NOMO-1 (cell line): ENCODE measurements at regions not wholly inside any gene's neighbourhood (a gene's known extent, or its start where the extent isn't known, plus 50 kb on each side); places are given as distances from the start of the nearest gene placed in this dataset.

Experiments
- DNase-seq, 2 experiments: peaks; one replicate each; lab custom pipeline; 2025; ENCODE audit not compliant: unreplicated experiment in 2 of 2; lab: John Stamatoyannopoulos, UW

DNA sequence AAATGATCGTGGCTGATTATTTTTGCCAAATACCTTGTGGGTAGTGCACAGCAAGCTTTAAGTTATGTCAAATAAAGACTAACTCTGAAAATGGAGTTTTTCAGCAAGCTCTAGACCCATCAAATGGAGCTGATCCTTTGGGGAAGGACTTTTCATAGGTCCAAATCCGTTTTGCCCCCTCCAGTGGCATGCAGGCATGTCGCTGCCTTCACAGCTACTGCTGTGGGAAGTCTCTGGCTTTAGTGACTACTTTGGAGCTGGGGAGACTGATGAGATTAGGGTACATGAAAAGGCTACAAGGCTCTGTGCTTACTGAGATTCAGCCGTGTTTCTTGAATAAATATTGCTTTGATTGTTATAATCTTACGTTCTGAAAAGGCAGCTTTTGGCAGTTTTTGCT is 106.6 kb upstream of the HS3ST1 start:
- DNase-seq: no peak

DNA sequence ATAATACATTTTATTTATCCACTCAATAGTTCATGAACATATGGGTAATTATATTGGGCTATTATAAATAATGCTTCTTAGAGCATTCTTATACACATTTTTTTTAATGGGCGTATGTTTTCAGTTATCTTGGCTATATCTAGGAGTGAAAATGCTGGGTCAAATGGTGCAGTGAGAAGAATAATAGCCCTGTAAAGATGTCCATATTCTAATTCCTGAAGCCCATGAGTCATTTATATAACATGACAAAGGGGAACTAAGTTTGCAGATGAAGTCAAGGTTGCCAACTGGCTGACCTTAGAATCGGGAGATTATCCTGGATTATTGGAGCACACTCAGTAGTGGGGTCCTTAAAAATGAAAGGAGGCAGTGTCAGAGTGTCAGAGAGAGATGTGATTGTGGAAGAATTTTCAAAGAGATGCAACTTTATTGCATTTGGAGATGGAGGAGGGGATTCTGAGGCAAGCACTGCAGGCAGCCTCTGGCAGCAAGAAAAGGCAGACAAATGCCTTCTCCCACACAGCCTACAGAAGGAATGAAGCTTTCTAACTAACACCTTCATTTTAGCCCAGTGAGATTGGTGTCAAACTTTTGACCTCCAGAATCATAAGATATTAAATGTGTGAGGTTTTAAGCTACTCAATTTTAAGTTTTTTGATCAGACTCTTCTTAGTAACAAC is 106.1 kb upstream of the HS3ST1 start:
- no peak for DNase-seq

DNA sequence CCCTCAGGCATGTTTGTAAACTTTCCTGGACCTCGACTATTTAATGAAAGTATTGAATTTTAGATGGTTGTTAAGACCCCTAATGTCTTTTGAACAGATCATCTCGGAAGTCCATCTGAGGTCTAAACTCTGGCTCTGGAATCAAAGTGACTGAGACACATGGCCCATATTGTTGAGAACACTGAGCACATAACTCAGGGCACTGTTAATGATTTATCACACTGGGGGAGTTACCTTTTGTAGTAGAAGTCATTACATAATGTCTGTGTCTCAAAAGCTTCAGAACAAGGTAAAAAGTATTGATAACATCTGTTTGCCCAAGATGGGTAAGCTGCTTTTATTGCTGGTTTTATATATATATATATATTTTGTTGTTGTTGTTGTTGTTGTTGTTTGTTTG is 103.4 kb upstream of the HS3ST1 start:
- no peak for DNase-seq

DNA sequence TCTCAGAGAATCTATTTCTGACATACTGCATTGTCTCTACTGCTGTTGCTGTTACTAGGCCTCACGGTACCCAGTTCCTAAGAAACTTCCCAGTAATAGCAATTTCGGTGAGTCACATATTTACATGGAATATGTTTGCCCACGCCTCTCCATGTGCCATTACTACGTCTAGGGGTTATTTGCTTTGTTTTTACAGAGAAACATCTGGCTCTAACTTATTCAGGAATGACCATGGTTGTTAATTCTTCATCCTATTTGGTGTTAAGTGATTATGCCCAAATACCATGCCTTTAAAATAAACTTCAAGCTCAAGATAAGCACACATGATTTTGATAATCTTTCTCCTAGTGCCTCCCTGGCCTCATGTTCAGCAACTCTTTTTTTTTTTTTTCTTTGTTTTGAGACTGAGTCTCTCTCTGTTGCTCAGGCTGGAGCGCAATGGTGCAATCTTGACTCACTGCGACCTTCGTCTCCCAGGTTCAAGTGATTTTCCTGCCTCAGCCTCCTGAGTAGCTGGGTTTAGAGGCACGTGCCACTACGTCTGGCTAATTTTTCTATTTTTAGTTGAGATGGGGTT is 101.0 kb upstream of the HS3ST1 start:
- no peak for DNase-seq

DNA sequence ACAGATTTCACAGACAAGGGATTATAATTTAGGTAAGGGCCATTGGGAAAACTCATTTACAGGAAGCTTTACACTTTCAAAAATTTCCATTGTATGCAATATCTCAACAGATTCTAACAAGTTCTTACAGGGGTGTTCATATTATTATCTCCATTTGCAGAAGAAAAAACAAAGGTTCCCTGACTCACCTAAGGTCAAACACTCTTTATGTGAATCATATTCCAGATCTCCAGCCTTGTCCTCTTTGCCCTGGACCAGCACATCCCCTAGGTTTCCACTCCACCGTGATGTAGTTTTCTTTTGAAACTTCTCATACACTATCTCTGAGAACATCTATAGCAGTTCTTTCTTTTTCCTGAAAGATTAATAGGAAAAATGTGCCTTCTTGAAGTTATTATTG is 96.4 kb upstream of the HS3ST1 start:
- DNase-seq: no peak

DNA sequence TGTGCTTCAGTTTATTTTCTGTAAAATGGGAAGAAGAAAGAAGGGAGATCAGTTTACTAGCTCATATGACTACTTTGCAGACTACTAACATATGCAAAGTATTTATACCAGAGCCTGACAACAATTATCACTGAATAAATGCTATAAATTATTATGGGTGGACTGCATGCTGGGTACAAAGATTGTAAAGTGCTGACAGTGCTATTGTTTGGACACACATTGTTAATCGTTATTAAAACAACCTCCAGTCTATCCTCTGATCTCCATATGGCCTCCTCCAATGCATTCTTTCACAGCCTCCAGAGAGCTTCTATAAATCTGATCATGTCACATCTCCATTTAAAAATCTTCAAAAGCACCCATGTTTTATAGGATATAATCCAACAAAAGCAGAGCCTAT is 90.1 kb upstream of the HS3ST1 start:
- DNase-seq: no peak

DNA sequence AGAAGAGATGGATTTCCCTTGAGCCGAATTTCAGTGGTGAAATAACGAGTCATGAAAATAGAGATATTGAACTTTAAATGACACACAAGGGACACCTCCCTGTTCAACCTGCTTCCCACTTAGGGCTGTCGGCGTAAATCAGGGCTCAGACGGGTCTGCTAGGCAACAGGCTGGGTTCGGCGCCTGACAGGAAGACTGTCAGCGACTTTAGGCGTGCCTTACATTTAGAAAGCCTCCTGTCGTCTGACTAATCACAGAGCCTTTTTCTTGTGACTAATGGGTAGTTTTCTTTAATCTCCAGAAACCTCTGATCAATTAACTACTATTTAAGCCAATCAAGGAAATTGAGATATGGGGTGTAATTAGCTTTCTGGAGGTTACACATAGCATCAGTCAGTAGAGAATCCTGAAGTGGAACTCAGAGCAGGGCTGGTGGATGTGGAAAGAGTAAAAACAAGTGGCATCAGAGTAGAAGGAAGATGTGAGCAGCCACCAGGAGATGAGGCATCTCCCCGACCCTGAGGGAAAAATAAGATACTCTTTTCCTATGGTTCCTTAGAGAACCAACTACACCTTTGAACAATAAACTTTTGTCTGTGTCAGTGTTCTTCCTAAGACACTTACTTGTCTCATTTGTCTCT is 86.2 kb upstream of the HS3ST1 start:
- no peak for DNase-seq

DNA sequence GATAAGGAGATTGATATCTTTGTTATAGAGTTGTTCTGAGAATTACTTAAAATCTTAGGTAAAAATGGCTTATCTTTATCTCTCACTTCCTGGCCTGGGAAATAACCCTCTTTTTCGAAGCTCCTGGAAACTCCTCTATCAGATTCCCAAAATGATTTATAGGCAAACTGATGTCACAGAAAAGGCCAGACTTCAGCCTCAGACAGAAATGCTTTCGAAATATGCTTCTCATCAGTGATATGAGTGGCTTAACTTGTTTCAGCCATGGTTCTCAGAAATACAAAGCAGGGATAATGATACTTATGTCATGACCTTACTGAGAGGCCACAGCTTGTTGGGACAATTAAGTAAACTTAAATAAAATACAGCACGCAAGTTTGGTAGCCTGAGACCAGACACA is 85.3 kb upstream of the HS3ST1 start:
- DNase-seq: no peak

DNA sequence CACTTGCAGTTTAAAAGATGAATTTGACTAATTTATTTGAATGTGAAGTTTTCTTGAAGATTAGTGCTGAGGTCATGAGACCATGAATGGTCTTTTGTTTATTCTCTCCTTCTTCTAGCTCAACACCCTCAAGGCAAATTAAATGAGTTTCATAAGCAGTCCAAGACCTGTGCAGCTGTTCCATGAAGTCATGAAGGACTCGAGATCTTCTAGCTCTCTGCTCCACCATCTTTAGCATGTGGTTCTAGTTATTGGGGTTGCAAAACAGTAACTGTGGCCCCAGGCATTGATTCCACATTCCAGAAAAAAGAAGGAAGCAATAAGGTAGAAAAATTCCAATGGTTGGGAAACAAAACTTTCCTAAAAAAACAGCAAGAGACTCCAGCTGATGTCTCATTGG is 84.2 kb upstream of the HS3ST1 start:
- DNase-seq: no peak

DNA sequence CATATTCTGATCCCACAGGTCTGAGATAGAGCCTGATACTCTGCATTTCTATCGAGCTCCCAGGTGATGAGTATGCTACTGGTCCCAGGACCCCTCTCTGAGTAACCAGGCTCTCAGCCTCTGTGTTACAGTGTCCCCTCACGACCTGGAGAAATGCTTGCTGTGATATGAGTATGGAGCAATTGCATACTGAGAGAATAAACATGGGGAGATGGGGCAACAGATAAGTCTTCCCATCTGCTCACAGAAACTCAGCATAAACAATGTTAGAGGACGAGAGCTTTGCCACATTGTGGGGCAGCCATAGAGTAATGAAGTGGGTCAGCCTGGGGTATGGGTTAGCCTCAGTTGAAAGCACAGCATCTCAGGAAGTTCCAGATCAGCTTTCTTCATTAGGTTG is 82.6 kb upstream of the HS3ST1 start:
- DNase-seq: no peak

DNA sequence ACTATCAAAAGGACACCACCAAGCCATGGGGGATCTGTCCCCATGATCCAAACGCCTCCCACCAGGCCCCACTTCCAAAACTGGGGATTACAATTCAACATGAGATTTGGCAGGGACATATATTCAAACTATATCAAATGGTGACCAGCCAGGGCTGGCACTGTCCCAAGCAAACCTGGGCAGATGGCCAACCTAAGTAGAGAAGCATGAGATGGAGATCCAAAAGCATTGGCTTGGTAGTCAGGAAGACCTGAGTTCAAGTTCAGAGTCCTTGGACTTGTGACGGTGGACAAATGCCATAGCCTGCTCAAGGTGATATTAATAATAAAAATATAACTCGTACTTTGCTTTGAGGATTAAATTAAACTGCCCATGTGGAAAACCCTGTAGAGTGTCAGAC is 79.2 kb upstream of the HS3ST1 start:
- no peak for DNase-seq

DNA sequence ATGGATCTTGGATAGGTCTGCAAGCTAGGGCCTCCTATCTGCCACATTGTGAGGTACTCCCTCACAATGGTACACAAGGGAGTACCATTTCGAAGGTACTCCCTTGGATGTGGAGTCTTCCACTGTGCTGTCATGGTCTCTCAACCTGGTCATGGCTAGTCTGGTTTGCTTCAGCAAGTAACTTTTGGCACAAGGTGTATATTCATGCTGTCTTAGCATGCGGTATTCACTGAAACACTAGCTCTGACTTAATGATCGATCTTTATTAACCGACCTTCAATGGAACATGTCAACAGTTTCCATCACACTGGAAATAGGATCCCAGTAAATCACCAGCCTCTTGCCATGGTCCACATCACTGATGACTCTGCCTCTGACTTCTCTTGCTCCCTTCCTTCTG is 77.5 kb upstream of the HS3ST1 start:
- no peak for DNase-seq

DNA sequence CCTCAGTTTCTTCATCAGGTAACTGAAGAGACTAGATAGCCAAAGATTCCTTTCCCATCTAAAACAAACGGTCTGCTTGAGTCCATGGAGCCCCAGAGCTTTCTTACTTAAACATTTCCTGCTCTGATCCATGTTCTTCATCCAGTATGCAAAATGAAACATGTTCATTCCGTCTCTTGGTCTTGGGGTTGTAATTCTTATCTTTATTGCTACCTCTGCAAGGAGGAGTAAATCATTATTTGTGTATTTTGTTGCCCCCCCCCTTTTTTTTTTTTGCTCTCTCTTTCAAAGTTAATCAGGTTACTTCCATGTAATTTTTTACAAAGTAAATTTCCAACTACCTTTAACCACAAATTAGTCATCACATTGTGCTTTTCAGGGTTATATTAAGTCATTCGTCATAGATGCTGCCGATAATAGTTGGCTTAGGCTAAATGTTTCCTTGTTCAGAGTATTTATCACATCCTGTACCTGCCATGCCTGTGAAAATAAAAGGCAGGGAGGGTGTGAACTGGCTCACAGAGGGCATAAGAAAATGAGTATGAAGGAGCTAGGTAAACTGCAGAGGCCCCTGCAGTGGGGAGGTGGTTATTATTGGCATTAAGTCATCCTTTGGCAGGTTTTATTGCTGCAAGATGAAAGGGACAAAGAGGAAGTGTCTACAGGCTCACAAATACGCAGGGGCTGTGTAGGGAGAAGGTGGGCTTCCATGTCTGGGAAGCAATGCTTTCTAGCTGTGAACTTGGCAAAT is 76.7 kb upstream of the HS3ST1 start:
- DNase-seq: peak in 1 of 2 experiments; percentile 3

DNA sequence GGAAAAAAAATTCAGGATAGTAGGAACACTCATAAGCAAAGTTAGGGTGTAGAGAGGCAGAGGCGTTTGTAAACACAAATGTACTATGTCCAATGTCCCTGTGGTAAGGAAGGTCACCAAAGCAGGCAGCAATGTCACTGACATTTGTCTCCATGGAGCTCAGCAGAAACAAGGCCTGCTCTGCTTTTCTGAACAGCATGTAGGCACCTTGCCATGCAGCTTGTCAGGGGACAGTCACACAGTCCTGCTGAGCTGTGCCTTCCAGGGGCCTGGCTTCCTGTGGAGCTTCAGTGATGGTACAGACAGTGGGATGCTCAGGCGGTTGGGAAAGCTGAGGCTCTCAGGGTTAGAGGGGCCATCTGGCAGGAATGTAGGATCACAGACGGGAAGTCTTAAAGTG is 74.5 kb upstream of the HS3ST1 start:
- DNase-seq: no peak

DNA sequence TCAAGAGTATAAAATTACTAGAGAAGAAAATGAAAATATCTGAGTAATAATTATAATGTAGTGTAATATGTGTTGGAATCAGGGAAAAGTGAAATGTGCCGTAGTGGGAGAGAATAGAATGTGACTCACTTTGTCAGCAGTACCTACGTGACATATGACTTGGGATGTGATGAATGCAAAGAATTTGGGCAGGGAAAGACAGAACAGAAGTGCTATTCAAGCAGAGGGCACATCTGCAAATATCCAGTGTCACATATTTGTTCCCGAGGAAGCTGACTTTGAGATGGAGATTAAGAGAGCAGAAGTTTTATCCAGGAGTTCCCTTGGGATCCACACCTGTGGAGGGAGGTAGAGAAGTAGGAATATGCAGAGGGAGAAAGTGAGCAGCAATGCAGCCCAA is 69.3 kb upstream of the HS3ST1 start:
- DNase-seq: no peak

DNA sequence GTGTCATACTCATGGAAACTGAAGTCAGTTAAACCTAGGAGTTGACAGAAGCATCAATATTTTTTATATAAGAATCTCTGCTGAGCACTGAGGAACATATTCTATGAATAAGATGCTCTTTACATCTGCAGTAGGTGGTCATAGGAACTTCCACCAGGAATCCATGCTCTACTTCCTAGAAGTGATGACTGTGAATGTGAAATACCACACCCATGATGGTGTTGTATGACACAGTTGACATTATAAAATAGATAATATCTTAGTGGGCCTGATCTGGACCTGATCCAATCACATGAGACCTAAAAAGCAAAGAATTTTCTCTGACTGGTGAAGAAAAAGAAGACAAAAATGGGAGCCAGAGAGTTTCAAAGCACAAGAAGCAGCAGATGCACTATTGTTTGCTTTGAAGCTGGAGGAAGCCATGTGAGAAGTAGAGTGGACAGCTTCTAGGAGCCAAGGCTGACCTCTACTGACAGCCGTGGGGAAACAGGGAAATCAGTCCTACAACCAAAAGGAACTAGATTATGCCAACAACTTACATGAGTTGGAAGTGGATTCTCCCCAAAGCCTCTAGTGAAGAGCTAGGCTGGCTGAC is 68.6 kb upstream of the HS3ST1 start:
- DNase-seq: no peak

DNA sequence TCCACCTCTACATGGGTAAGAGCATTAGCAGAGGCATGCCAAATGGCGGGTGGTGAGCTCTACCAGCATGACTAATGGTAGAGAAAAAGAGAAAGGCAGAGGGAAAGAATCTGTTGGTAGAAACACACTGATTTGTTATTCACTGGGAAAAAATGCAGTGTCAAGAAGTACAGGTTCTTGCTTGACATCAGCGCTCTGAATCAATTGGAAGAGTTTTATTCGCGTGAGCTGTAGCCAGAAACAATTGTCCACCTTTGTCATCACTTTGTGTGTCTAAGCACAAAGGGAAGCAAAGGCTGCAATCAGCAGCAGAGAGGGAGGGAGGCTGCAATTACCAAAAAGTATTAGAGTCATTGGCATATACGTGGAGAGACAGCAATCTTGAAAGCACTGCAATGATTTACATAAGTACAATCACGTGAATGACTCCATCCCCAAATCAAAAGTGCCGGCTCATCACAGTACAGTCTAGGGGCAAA is 67.7 kb upstream of the HS3ST1 start:
- DNase-seq: no peak

DNA sequence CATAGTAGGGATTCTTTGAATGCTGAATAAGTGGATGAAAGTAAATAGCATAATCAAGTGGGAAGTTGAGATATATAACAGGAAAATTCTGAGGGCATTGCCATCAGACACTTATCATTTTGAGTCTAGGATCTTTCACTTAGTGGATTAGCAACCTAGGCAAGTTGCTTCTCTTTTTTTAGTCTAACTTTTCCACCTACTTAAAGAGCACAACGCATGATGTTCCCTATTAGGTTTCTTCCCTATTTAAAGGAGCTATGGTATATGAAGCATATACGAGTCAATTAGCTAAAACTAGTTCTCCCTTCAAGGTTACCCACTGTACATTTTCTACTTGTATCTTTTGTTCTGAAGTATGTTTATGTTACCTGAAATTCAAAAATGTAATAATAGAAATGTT is 67.1 kb upstream of the HS3ST1 start:
- peak in 1 of 2 experiments; percentile 23 for DNase-seq

DNA sequence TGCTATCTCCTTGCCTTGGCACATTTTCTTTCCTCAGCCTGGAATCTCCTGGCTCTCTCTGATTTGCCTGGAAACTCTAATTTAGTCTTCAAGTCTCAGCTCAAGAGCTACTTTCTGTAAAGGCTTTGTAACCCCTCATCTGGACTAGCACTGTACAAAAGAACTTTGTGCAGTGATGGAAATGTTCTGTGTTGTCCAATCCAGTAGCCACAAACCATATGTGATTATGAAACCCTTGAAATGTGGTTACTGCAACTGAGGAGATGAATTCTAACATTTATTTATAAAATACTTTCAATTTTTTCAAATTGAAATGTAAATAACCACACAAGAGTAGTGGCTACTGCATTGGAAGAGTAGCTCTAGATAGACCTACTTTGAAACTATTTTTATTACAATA is 66.6 kb upstream of the HS3ST1 start:
- no peak for DNase-seq

DNA sequence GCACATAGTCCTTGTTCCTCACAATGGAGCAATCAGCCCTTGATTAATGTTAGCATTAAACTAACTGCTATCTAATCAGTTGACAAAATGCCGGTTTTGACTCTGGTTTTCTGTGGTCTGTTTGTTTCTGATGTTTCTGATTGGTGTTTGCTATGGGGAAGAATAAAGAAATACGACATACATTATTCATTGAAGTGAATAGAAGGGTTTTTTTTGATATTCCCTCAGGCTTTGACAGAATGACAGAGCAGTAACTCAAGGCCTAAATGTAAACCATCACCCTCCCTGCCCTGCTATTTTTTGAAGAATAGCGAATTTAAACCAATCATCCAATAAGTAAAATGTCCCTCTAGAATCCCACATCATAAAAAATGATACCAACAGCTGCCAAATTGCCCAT is 65.5 kb upstream of the HS3ST1 start:
- no peak for DNase-seq

DNA sequence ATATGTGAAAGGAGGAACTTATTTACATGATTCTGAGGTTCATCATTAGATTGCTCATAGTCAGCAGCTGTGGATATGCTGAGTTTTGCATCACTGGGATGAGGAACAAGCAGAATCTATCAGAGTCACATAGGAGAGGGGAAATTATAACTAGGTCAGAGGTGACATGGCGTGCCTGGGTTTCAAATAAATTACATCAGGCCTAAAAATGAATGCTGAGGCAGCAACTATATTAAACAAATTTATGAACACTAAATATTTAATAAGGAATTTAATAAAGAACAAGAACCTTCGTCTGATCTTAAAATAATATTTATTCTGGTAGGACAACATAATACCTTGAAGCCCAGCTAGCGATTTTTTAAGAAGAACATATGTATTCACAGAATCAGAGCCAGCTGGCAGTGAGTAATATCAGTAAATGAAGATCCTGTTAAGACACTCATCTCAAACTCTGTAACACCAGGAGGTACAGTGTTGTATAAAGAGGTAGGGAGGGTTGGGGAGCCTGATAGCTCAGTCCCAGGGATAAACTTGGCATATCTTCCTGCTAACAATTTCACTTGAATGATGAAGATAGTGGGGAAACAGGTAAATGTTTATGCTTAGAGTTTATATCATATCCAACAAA is 60.9 kb upstream of the HS3ST1 start:
- peak in 1 of 2 experiments; percentile 47 for DNase-seq
